ENCODE measurements at regions not wholly inside any gene's neighbourhood (a gene's known extent, or its start where the extent isn't known, plus 50 kb on each side); places are given as distances from the start of the nearest gene placed in this dataset.

DNA sequence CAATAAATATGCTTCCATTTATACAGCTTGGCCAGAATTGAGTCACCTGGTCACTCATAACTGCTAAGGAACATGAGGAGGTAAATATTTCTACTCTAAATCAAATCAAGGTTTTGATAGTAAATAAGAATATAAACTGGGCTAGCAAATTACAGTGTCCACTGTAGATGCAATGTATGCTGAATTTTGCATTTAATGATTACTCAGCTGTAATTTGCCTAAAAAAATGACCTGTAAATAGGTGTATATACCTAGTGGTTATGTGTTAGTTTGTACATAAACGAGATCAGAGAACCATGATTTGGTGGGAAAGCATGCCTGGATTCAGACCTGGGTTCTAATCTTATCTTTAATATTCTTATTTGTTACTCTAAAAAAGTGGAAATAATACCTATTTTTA lies 76.6 kb upstream of the CNTN1 start:
- H3K9me3 ChIP-seq (ENCODE audit: control insufficient read depth in 4 of 4, insufficient read depth in 3 of 4, low read length in 3 of 4), result peaks cover 0 to 2% (median 0%) of the 10 kb centered on the region in 4 donors
- 75 to 87% methylated on average over 1 of the region's 1 CpG for WGBS, 2 donors
- ATAC-seq (ENCODE audit: insufficient read depth, low FRiP score) (no peak), DNase-seq (no peak)
- no peak overlapping the region for H3K27ac ChIP-seq (ENCODE audit: low read depth in 1 of 2, low read length in 1 of 2)
- no peaks in the 10 kb centered on the region for H3K4me1 ChIP-seq (ENCODE audit: control insufficient read depth in 5 of 5, insufficient read depth in 5 of 5, low read length in 5 of 5)
- H3K36me3 ChIP-seq (ENCODE audit: control insufficient read depth in 4 of 4, insufficient read depth in 4 of 4, low read length in 4 of 4), result no peaks in the 10 kb centered on the region
- no peaks in the 10 kb centered on the region for H3K27me3 ChIP-seq (ENCODE audit: control insufficient read depth in 3 of 3, insufficient read depth in 3 of 3, low read length in 2 of 3)
- no peak overlapping the region for H3K4me3 ChIP-seq
- H3K9ac ChIP-seq (ENCODE audit: insufficient read depth in 1 of 2, low read length in 2 of 2), result no peak overlapping the region
- TF ChIP-seq, protein P1, sequence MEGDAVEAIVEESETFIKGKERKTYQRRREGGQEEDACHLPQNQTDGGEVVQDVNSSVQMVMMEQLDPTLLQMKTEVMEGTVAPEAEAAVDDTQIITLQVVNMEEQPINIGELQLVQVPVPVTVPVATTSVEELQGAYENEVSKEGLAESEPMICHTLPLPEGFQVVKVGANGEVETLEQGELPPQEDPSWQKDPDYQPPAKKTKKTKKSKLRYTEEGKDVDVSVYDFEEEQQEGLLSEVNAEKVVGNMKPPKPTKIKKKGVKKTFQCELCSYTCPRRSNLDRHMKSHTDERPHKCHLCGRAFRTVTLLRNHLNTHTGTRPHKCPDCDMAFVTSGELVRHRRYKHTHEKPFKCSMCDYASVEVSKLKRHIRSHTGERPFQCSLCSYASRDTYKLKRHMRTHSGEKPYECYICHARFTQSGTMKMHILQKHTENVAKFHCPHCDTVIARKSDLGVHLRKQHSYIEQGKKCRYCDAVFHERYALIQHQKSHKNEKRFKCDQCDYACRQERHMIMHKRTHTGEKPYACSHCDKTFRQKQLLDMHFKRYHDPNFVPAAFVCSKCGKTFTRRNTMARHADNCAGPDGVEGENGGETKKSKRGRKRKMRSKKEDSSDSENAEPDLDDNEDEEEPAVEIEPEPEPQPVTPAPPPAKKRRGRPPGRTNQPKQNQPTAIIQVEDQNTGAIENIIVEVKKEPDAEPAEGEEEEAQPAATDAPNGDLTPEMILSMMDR (IDR thresholded peaks at IDR 0.05; ENCODE audit: control extremely low read depth, extremely low read depth), result no peak

DNA sequence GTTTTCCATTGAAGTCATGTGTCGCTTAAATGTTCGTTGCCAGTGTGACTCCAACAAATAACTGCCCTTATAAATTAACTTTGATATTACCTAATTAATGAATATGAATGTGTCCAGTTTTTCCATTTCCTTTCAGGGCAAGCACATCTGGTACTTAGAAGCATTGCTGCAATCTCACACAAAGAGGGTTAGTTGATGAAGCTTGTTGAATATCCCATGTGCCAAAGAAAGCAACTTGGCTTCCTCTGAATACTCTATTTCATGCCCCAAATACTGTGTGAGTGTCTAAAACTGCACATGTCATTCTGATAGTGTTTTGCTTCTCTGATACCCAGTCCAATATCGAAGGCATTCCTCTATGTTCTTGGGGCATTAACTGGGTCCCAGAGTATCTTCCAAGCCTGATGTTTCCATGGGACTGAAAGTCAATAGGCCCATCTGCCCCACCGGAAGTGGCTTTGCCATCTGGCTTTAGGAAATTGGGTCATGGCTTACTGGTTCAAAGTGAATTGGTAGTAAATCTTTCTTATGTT lies 75.8 kb upstream of the CNTN1 start:
- no peak for DNase-seq
- no peak overlapping the region for H3K4me3 ChIP-seq

DNA sequence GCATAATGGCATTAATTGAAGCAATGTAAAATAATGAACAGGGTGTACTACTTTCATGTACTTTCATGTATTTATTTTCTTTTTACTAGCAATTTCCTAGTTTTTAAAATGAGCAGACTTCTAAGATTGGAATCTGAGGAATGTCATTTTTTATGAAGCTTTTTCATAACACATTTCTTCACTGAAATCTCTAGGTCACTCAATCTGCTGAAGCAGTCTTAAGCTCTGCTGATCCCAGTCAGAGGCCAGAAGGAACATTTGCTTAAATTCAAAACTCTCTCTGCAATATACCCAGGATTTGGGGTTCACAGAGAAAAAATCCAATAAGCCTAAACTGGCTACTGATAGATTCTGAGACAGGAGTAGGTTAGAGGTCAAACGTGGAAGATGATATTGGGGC lies 73.6 kb upstream of the CNTN1 start:
- WGBS, 2 donors, result 86 to 96% methylated on average over 1 of the region's 1 CpG
- TF ChIP-seq, protein P1 (IDR thresholded peaks at IDR 0.05; ENCODE audit: control extremely low read depth, extremely low read depth), result no peak
- Histone ChIP-seq H3K27me3 (ENCODE audit: control insufficient read depth in 3 of 3, insufficient read depth in 3 of 3, low read length in 2 of 3) (no peaks in the 10 kb centered on the region), H3K4me1 (ENCODE audit: control insufficient read depth in 5 of 5, insufficient read depth in 5 of 5, low read length in 5 of 5) (no peaks in the 10 kb centered on the region), H3K9me3 (ENCODE audit: control insufficient read depth in 4 of 4, insufficient read depth in 3 of 4, low read length in 3 of 4) (peaks cover 0 to 2% (median 0%) of the 10 kb centered on the region in 4 donors), H3K9ac (ENCODE audit: insufficient read depth in 1 of 2, low read length in 2 of 2) (no peak overlapping the region), H3K4me3 (no peak overlapping the region), H3K27ac (ENCODE audit: low read depth in 1 of 2, low read length in 1 of 2) (no peak overlapping the region), H3K36me3 (ENCODE audit: control insufficient read depth in 4 of 4, insufficient read depth in 4 of 4, low read length in 4 of 4) (no peaks in the 10 kb centered on the region)
- DNase-seq (no peak), ATAC-seq (ENCODE audit: insufficient read depth, low FRiP score) (no peak)

More for the DNA sequence above, 75.8 kb upstream of the CNTN1 start:
- no peaks in the 10 kb centered on the region for H3K27me3 ChIP-seq (ENCODE audit: control insufficient read depth in 3 of 3, insufficient read depth in 3 of 3, low read length in 2 of 3)
- H3K4me1 ChIP-seq (ENCODE audit: control insufficient read depth in 5 of 5, insufficient read depth in 5 of 5, low read length in 5 of 5), result no peaks in the 10 kb centered on the region
- H3K9me3 ChIP-seq (ENCODE audit: control insufficient read depth in 4 of 4, insufficient read depth in 3 of 4, low read length in 3 of 4), result peaks cover 0 to 2% (median 0%) of the 10 kb centered on the region in 4 donors
- WGBS, 2 donors, result 90 to 96% methylated on average over 4 of the region's 4 CpGs
- no peaks in the 10 kb centered on the region for H3K36me3 ChIP-seq (ENCODE audit: control insufficient read depth in 4 of 4, insufficient read depth in 4 of 4, low read length in 4 of 4)
- ATAC-seq (ENCODE audit: insufficient read depth, low FRiP score), result no peak
- H3K9ac ChIP-seq (ENCODE audit: insufficient read depth in 1 of 2, low read length in 2 of 2), result no peak overlapping the region
- TF ChIP-seq, protein P1 (IDR thresholded peaks at IDR 0.05; ENCODE audit: control extremely low read depth, extremely low read depth), result no peak
- no peak overlapping the region for H3K27ac ChIP-seq (ENCODE audit: low read depth in 1 of 2, low read length in 1 of 2)

DNA sequence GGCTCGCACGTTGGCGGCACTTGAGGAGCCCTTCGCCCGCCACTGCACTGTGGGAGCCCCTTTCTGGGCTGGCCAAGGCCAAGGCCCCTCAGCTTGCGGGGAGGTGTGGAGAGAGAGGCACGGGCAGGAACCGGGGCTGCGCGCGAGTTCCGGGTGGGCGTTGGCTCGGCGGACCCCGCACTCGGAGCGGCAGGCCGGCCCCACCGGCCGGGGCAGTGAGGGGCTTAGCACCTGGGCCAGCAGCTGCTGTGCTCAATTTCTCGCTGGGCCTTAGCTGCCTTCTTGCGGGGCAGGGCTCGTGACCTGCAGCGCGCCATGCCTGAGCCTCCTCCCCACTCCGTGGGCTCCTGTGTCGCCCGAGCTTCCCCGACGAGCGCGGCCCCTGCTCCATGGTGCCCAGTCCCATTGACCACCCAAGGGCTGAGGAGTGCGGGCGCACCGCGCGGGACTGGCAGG lies 71.6 kb upstream of the CNTN1 start:
- Histone ChIP-seq H3K9me3 (ENCODE audit: control insufficient read depth in 4 of 4, insufficient read depth in 3 of 4, low read length in 3 of 4) (no peaks in the 10 kb centered on the region), H3K27ac (ENCODE audit: low read depth in 1 of 2, low read length in 1 of 2) (no peak overlapping the region), H3K4me1 (ENCODE audit: control insufficient read depth in 5 of 5, insufficient read depth in 5 of 5, low read length in 5 of 5) (no peaks in the 10 kb centered on the region), H3K27me3 (ENCODE audit: control insufficient read depth in 3 of 3, insufficient read depth in 3 of 3, low read length in 2 of 3) (no peaks in the 10 kb centered on the region), H3K4me3 (no peak overlapping the region), H3K9ac (ENCODE audit: insufficient read depth in 1 of 2, low read length in 2 of 2) (no peak overlapping the region), H3K36me3 (ENCODE audit: control insufficient read depth in 4 of 4, insufficient read depth in 4 of 4, low read length in 4 of 4) (no peaks in the 10 kb centered on the region)
- TF ChIP-seq, protein P1 (IDR thresholded peaks at IDR 0.05; ENCODE audit: control extremely low read depth, extremely low read depth), result no peak
- no peak for ATAC-seq (ENCODE audit: insufficient read depth, low FRiP score)
- DNase-seq, result no peak
- WGBS, 2 donors, result 98 to 99% methylated on average over 26 to 38 of the region's 38 CpGs
